A673 (cell line): ENCODE measurements at regions not wholly inside any gene's neighbourhood (a gene's known extent, or its start where the extent isn't known, plus 50 kb on each side); places are given as distances from the start of the nearest gene placed in this dataset.
"Not testable (repeated sequence)": the region's sequence is repeated elsewhere in the genome, so short reads cannot be mapped to it uniquely, and the experiment has no call there.

Experiments
- BruUV-seq: library from RNA; stranded (reverse); fragments of 400-500 nt; replicated peaks from 2 replicates; lab custom pipeline; 2021; lab: Mats Ljungman, UMichigan
- CTCF ChIA-PET: fragments of 300-600 bp; sonication (Branson Sonifier 250); formaldehyde crosslinking; loops from one replicate; lab custom pipeline; 2022; ENCODE audit warnings: antibody characterized with exemption; lab: Charles Lee
- POLR2A ChIA-PET: fragments of 300-600 bp; sonication (Branson Sonifier 250); formaldehyde crosslinking; loops from one replicate; lab custom pipeline; 2022; ENCODE audit warnings: antibody characterized with exemption; ENCODE audit not compliant: low non-redundant PET; lab: Charles Lee
- DNase-seq: peaks from one replicate; pipeline ENCODE4 v3.0.0-alpha.2; 2015; ENCODE audit warnings: low spot score
- H3K27ac ChIP-seq: fragments of 200-600 bp; sonication (generic); 2 replicates; pipeline ENCODE4 v1.5.1; 2016; ENCODE audit warnings: mixed run types, low read depth, mild to moderate bottlenecking, mixed read lengths, antibody characterized with exemption, low read length; ENCODE audit not compliant: poor library complexity, severe bottlenecking
- H3K27me3 ChIP-seq: fragments of 200-600 bp; sonication (generic); replicated peaks from 2 replicates; pipeline ENCODE4 v1.6.1; 2017; ENCODE audit warnings: mixed run types, low read depth, mild to moderate bottlenecking, mixed read lengths, antibody characterized with exemption, low read length; ENCODE audit not compliant: insufficient read depth, poor library complexity
- H3K36me3 ChIP-seq: fragments of 200-600 bp; sonication (generic); 2 replicates; pipeline ENCODE4 v1.6.1; 2016; ENCODE audit warnings: mixed run types, mild to moderate bottlenecking, mixed read lengths, antibody characterized with exemption, low read length; ENCODE audit not compliant: insufficient read depth, poor library complexity, severe bottlenecking
- H3K4me1 ChIP-seq: fragments of 200-600 bp; sonication (generic); 2 replicates; pipeline ENCODE4 v1.6.1; 2017; ENCODE audit warnings: mixed run types, mild to moderate bottlenecking, mixed read lengths, antibody characterized with exemption, low read length; ENCODE audit not compliant: insufficient read depth, poor library complexity, severe bottlenecking
- H3K4me3 ChIP-seq: fragments of 200-600 bp; sonication (generic); 2 replicates; pipeline ENCODE4 v1.5.1; 2016; ENCODE audit warnings: low read depth, mixed run types, mild to moderate bottlenecking, mixed read lengths, low read length; ENCODE audit not compliant: poor library complexity, severe bottlenecking
- H3K9me3 ChIP-seq: fragments of 200-600 bp; sonication (generic); 2 replicates; pipeline ENCODE4 v1.6.1; 2016; ENCODE audit warnings: mixed run types, low read depth, mild to moderate bottlenecking, mixed read lengths, antibody characterized with exemption, low read length; ENCODE audit not compliant: poor library complexity, severe bottlenecking
- EZH2 ChIP-seq: fragments of 200-600 bp; sonication (generic); IDR thresholded peaks from 2 replicates; pipeline ENCODE4 v1.6.1; 2017; ENCODE audit warnings: borderline replicate concordance, low read depth, mild to moderate bottlenecking, mixed read lengths, antibody characterized with exemption, low read length; ENCODE audit not compliant: poor library complexity, severe bottlenecking
- intact Hi-C: fragments of 100-400 bp; cut with micrococcal nuclease; formaldehyde crosslinking; loops from one replicate; pipeline ENCODE4 v1.10.0; 2022; ENCODE audit not compliant: unreplicated experiment
- TF ChIP-seq, protein P1 (sequence below): fragments of 300-800, 200-600 bp; sonication (generic); conservative IDR thresholded peaks from 2 replicates; pipeline ENCODE4 v1.5.1; 2017; ENCODE audit warnings: low read depth, mild to moderate bottlenecking, antibody characterized with exemption, low read length, moderate library complexity, mixed read lengths

DNA sequence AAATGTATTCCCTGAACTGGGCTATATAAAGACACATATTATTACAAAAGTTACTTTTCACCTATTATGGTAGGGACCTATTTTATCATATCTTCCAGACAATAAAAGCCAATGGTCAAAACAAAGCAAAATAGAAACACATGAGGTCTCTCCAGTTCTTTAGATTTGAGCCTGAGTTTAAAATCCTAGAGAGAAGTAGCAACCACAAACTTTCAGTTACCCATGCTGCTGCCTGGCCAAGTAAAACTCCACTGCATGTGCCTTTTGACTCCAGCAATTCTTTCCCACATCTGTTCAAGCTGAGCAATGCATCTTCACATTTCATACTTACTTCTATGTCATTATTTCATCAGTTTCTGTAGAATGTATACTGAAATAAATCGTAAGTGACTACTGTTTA, 405.3 kb downstream of the STK39 start:
- intact Hi-C loops, result no loop called here
- BruUV-seq, result no TSS peak
- Histone ChIP-seq H3K9me3 (no peaks in the 10 kb centered on the region), H3K27me3 (no peaks in the 10 kb centered on the region), H3K4me3 (no peak overlapping the region), H3K4me1 (no peaks in the 10 kb centered on the region), H3K27ac (no peak overlapping the region), H3K36me3 (no peaks in the 10 kb centered on the region)
- CTCF ChIA-PET, result no interaction called here
- POLR2A ChIA-PET, result no interaction called here
- TF ChIP-seq EZH2, result no peak
- TF ChIP-seq, protein P1, sequence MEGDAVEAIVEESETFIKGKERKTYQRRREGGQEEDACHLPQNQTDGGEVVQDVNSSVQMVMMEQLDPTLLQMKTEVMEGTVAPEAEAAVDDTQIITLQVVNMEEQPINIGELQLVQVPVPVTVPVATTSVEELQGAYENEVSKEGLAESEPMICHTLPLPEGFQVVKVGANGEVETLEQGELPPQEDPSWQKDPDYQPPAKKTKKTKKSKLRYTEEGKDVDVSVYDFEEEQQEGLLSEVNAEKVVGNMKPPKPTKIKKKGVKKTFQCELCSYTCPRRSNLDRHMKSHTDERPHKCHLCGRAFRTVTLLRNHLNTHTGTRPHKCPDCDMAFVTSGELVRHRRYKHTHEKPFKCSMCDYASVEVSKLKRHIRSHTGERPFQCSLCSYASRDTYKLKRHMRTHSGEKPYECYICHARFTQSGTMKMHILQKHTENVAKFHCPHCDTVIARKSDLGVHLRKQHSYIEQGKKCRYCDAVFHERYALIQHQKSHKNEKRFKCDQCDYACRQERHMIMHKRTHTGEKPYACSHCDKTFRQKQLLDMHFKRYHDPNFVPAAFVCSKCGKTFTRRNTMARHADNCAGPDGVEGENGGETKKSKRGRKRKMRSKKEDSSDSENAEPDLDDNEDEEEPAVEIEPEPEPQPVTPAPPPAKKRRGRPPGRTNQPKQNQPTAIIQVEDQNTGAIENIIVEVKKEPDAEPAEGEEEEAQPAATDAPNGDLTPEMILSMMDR, result no peak
- DNase-seq, result no peak

DNA sequence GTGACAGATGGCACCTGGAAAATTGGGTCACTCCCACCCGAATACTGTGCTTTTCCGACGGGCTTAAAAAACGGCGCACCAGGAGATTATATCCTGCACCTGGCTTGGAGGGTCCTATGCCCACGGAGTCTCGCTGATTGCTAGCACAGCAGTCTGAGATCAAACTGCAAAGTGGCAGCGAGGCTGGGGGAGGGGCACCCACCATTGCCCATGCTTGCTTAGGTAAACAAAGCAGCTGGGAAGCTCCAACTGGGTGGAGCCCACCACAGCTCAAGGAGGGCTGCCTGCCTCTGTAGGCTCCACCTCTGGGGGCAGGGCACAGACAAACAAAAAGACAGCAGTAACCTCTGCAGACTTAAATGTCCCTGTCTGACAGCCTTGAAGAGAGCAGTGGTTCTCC, 412.1 kb downstream of the STK39 start:
- H3K27ac ChIP-seq, intact Hi-C loops, H3K4me1 ChIP-seq, H3K4me3 ChIP-seq, BruUV-seq, POLR2A ChIA-PET, H3K9me3 ChIP-seq, DNase-seq, H3K27me3 ChIP-seq, CTCF ChIA-PET, H3K36me3 ChIP-seq: not testable (repeated sequence)

DNA sequence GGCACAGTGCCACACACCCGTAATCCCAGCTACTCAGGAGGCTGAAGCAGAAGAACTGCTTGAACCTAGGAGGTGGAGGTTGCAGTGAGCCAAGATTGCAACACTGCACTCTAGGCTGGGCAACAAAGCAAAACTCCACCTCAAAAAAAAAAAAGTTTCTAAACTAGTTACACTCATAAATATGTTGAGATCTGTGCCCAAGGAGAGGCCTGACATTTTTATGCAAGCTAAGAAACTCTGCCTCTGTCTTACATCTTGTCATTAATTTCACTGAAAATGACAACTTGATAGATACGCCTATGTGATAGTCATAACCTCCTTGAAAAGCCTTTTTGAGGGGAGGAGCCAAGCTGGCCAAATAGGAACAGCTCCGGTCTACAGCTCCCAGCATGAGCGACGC, 412.7 kb downstream of the STK39 start:
- Histone ChIP-seq H3K9me3 (no peaks in the 10 kb centered on the region), H3K27me3 (no peaks in the 10 kb centered on the region), H3K27ac (no peak overlapping the region), H3K36me3 (no peaks in the 10 kb centered on the region), H3K4me1 (no peaks in the 10 kb centered on the region), H3K4me3 (no peak overlapping the region)
- intact Hi-C loops, result no loop called here
- no TSS peak for BruUV-seq
- ChIA-PET POLR2A (no interaction called here), CTCF (no interaction called here)
- TF ChIP-seq, protein P1, result no peak
- no peak for TF ChIP-seq EZH2
- DNase-seq, result no peak

DNA sequence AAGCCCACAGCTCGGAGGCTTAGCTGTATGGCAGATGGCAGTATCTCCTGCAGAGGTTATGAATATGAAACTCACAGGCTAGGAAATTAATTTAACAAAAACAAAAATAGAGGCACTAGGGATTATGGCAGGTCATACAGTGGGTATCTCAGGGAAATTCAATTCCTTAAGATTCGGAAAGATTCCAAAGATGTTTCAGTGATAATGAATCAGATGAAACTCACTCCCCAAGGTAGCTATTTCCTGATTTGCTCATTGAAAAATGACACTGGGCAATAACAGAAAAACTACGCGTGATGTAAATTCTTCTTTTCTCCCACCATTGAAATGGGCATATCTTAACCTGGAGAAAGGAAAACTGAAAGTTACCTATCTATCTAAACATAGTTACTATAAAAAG, 414.1 kb downstream of the STK39 start:
- BruUV-seq, result no TSS peak
- no peak overlapping the region for H3K27ac ChIP-seq
- DNase-seq, result no peak
- H3K36me3 ChIP-seq, result no peaks in the 10 kb centered on the region
- CTCF ChIA-PET, result no interaction called here
- POLR2A ChIA-PET, result no interaction called here
- no peak overlapping the region for H3K4me3 ChIP-seq
- H3K27me3 ChIP-seq, result no peaks in the 10 kb centered on the region
- H3K9me3 ChIP-seq, result no peaks in the 10 kb centered on the region
- H3K4me1 ChIP-seq, result no peaks in the 10 kb centered on the region
- intact Hi-C loops, result no loop called here
- no peak for TF ChIP-seq EZH2
- TF ChIP-seq, protein P1, result no peak
